OCI-LY1 (cell line): ENCODE measurements at regions not wholly inside any gene's neighbourhood (a gene's known extent, or its start where the extent isn't known, plus 50 kb on each side); places are given as distances from the start of the nearest gene placed in this dataset.
"Not testable (repeated sequence)": the region's sequence is repeated elsewhere in the genome, so short reads cannot be mapped to it uniquely, and the experiment has no call there.

ENCODE experiments used
- H2AFZ ChIP-seq: fragments of 200-600 bp; sonication (generic), shearing (Covaris generic); 2 replicates; pipeline ENCODE4 v1.6.0; 2014; ENCODE audit warnings: antibody characterized with exemption, mild to moderate bottlenecking, low read length
- H3F3A ChIP-seq: fragments of 200-600 bp; sonication (generic), shearing (Covaris generic); 2 replicates; pipeline ENCODE4 v1.6.0; 2014; ENCODE audit warnings: mild to moderate bottlenecking, antibody characterized with exemption, low read length, moderate library complexity; ENCODE audit not compliant: insufficient read depth
- H3K27ac ChIP-seq: fragments of 200-600 bp; sonication (generic); 2 replicates; pipeline ENCODE4 v1.5.1; 2014; ENCODE audit warnings: low read length, mixed run types, mild to moderate bottlenecking, low read depth; ENCODE audit not compliant: poor library complexity, severe bottlenecking
- H3K27me3 ChIP-seq: fragments of 200-600 bp; sonication (generic); 2 replicates; pipeline ENCODE4 v1.6.0; 2014; ENCODE audit warnings: antibody characterized with exemption, mild to moderate bottlenecking, low read length, moderate library complexity; ENCODE audit not compliant: insufficient read depth
- H3K36me3 ChIP-seq: fragments of 200-600 bp; sonication (generic); 2 replicates; pipeline ENCODE4 v1.6.1; 2014; ENCODE audit warnings: mild to moderate bottlenecking, antibody characterized with exemption, low read length, moderate library complexity, mixed read lengths; ENCODE audit not compliant: insufficient read depth
- H3K4me1 ChIP-seq: fragments of 200-600 bp; sonication (generic); 2 replicates; pipeline ENCODE4 v1.5.1; 2014; ENCODE audit warnings: mild to moderate bottlenecking, low read length, moderate library complexity; ENCODE audit not compliant: insufficient read depth, severe bottlenecking
- H3K4me2 ChIP-seq: fragments of 200-600 bp; sonication (generic), shearing (Covaris generic); 2 replicates; pipeline ENCODE4 v1.6.1; 2014; ENCODE audit warnings: low read length
- H3K4me3 ChIP-seq: fragments of 200-600 bp; sonication (generic); 2 replicates; pipeline ENCODE4 v1.5.1; 2014; ENCODE audit warnings: low read length, low read depth, mild to moderate bottlenecking, mixed read lengths; ENCODE audit not compliant: poor library complexity, severe bottlenecking
- H3K79me2 ChIP-seq: fragments of 200-600 bp; shearing (Covaris generic); 2 replicates; pipeline ENCODE4 v1.6.1; 2016; ENCODE audit warnings: mixed run types, low read length, mixed read lengths; ENCODE audit not compliant: insufficient read depth
- H3K9ac ChIP-seq: fragments of 200-600 bp; sonication (generic), shearing (Covaris generic); 2 replicates; pipeline ENCODE4 v1.6.1; 2014; ENCODE audit warnings: mild to moderate bottlenecking, low read length, mixed read lengths
- H3K9me2 ChIP-seq: fragments of 200-600 bp; sonication (generic), shearing (Covaris generic); 2 replicates; pipeline ENCODE4 v1.6.1; 2014; ENCODE audit warnings: low read depth, mild to moderate bottlenecking, low read length, mixed read lengths
- H3K9me3 ChIP-seq: fragments of 200-600 bp; shearing (Covaris generic); 2 replicates; pipeline ENCODE4 v1.6.1; 2014; ENCODE audit warnings: low read length, mixed read lengths
- H4K20me1 ChIP-seq: fragments of 200-600 bp; sonication (generic), shearing (Covaris generic); 2 replicates; pipeline ENCODE4 v1.6.0; 2016; ENCODE audit warnings: mild to moderate bottlenecking, low read length; ENCODE audit not compliant: insufficient read depth
- CTCF ChIP-seq: fragments of 200-600 bp; sonication (generic), shearing (Covaris generic); IDR thresholded peaks from 2 replicates; pipeline ENCODE4 v1.5.1; 2017; ENCODE audit warnings: mild to moderate bottlenecking, antibody characterized with exemption, low read length, moderate library complexity, mixed read lengths
- EZH2 ChIP-seq: fragments of 200-600 bp; sonication (generic), shearing (Covaris generic); IDR thresholded peaks from 2 replicates; pipeline ENCODE4 v1.8.0; 2017; ENCODE audit warnings: borderline replicate concordance, mixed run types, mild to moderate bottlenecking, antibody characterized with exemption, low read length, moderate library complexity, mixed read lengths

GRCh38 chr1:229133811-229134210, 137.1 kb upstream of the RAB4A start:
- H4K20me1 ChIP-seq = no peaks in the 10 kb centered on the region
- no peaks in the 10 kb centered on the region for H3K4me1 ChIP-seq
- no peaks in the 10 kb centered on the region for H3K9me3 ChIP-seq
- no peak for TF ChIP-seq EZH2
- no peak for TF ChIP-seq CTCF
- no peak overlapping the region for H3K9ac ChIP-seq
- no peak overlapping the region for H3K4me2 ChIP-seq
- no peaks in the 10 kb centered on the region for H3F3A ChIP-seq
- no peak overlapping the region for H3K27ac ChIP-seq
- no peaks in the 10 kb centered on the region for H3K36me3 ChIP-seq
- H3K79me2 ChIP-seq = no peaks in the 10 kb centered on the region
- peaks cover 6% of the 10 kb centered on the region; the same call in 1 of the 2 replicates for H3K27me3 ChIP-seq
- H2AFZ ChIP-seq = no peak overlapping the region
- H3K9me2 ChIP-seq = no peaks in the 10 kb centered on the region
- no peak overlapping the region for H3K4me3 ChIP-seq

- H2AFZ ChIP-seq, H3K79me2 ChIP-seq, H3K27ac ChIP-seq, H3F3A ChIP-seq, H3K4me2 ChIP-seq, H3K9me2 ChIP-seq, H3K9me3 ChIP-seq, H3K36me3 ChIP-seq, H3K9ac ChIP-seq, H4K20me1 ChIP-seq, H3K27me3 ChIP-seq, H3K4me1 ChIP-seq, H3K4me3 ChIP-seq: not testable (repeated sequence)
These were observed 136.3 kb upstream of the RAB4A start for GRCh38 chr1:229134381-229135217.

DNA sequence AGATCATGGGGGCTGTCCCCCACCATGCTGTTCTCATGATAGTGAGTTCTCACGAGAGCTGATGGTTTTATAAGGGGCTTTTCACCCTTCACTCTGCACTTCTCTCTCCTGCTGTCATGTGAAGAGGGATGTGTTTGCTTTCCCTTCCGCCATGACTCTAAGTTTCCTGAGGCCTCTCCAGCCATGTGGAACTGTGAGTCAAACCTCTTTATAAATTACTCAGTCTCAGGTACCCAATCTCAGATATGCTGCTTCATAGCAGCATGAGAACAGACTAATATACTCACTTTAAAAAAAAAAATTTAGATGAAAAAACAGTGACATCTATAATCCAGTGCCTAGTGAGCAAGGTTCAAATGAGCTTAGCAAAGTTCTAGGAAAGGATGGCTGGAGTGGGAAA, 135.1 kb upstream of the RAB4A start:
- no peak overlapping the region for H3K4me3 ChIP-seq
- H3K9me2 ChIP-seq = no peaks in the 10 kb centered on the region
- H2AFZ ChIP-seq = no peak overlapping the region
- no peak overlapping the region for H3K9ac ChIP-seq
- no peaks in the 10 kb centered on the region for H3K4me1 ChIP-seq
- H3K4me2 ChIP-seq = no peak overlapping the region
- no peaks in the 10 kb centered on the region for H4K20me1 ChIP-seq
- no peaks in the 10 kb centered on the region for H3F3A ChIP-seq
- H3K79me2 ChIP-seq = no peaks in the 10 kb centered on the region
- H3K9me3 ChIP-seq = no peaks in the 10 kb centered on the region
- no peak overlapping the region for H3K27ac ChIP-seq
- H3K36me3 ChIP-seq = no peaks in the 10 kb centered on the region
- H3K27me3 ChIP-seq = peaks cover 6% of the 10 kb centered on the region; the same call in 1 of the 2 replicates
- TF ChIP-seq EZH2 (no peak), CTCF (no peak)

DNA sequence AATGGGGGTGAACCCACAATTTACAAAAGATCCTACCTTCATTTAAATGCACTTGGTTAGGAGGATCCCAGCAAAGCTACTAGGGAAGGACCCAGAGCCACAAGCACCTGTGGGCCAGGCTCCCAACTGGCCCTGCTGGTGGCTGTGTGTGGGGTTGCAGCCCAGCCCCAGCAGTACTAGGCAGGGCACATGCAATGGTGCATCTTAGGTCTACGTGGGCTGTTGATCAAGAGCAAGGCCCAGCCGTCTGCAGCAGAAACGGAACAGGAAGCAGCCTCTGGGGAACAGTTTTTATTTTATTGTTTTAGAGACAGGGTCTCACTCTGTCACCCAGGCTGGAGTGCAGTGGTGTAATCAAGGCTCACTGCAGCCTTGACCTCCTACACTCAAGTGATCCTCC, 134.1 kb upstream of the RAB4A start:
- Histone ChIP-seq H3K79me2 (no peaks in the 10 kb centered on the region), H3K9me3 (no peaks in the 10 kb centered on the region), H3K4me3 (no peak overlapping the region), H3K4me1 (no peaks in the 10 kb centered on the region), H4K20me1 (no peaks in the 10 kb centered on the region), H3K27me3 (peaks cover 6% of the 10 kb centered on the region; the same call in 1 of the 2 replicates), H3K9me2 (no peaks in the 10 kb centered on the region), H3K9ac (no peak overlapping the region), H3K4me2 (no peak overlapping the region), H3F3A (no peaks in the 10 kb centered on the region), H3K27ac (no peak overlapping the region), H3K36me3 (no peaks in the 10 kb centered on the region), H2AFZ (no peak overlapping the region)
- TF ChIP-seq CTCF (no peak), EZH2 (no peak)
